Cardiac muscle cell (in vitro differentiated cells and primary cell): ENCODE measurements at regions not wholly inside any gene's neighbourhood (a gene's known extent, or its start where the extent isn't known, plus 50 kb on each side); places are given as distances from the start of the nearest gene placed in this dataset.

Experiments
- DNase-seq, 2 donors: peaks; one replicate each; pipeline versions ENCODE4 v3.0.0 to v3.0.0-alpha.2; 2010 to 2017; ENCODE audit warnings: low read depth in 1 of 2, low spot score in 1 of 2
- H3K27ac ChIP-seq: fragments of 200-600 bp; sonication (generic); 2 replicates; pipeline ENCODE4 v1.5.1; 2016
- H3K27me3 ChIP-seq: fragments of 200-600 bp; sonication (generic); 2 replicates; pipeline ENCODE4 v1.6.0; 2016; ENCODE audit warnings: control low read depth
- H3K36me3 ChIP-seq: fragments of 200-600 bp; sonication (generic); 2 replicates; pipeline ENCODE4 v1.5.1; 2016; ENCODE audit warnings: control low read depth
- H3K4me1 ChIP-seq: fragments of 200-600 bp; sonication (generic); 2 replicates; pipeline ENCODE4 v1.8.1; 2017; ENCODE audit warnings: low read depth, mild to moderate bottlenecking, mixed run types
- H3K4me3 ChIP-seq: fragments of 200-600 bp; sonication (generic); 2 replicates; pipeline ENCODE4 v1.5.1; 2016; ENCODE audit warnings: mild to moderate bottlenecking
- H3K9me3 ChIP-seq: fragments of 200-600 bp; sonication (generic); 2 replicates; pipeline ENCODE4 v1.5.1; 2017; ENCODE audit warnings: low read depth, mild to moderate bottlenecking, control low read depth
- CTCF ChIP-seq: IDR thresholded peaks from 2 replicates; pipeline ENCODE4 v1.5.1; 2012; ENCODE audit warnings: low read depth, mild to moderate bottlenecking, low read length

- Histone ChIP-seq H3K27ac (no peak overlapping the region), H3K4me3 (no peak overlapping the region), H3K36me3 (no peaks in the 10 kb centered on the region), H3K9me3 (no peaks in the 10 kb centered on the region), H3K4me1 (no peaks in the 10 kb centered on the region), H3K27me3 (no peaks in the 10 kb centered on the region)
- TF ChIP-seq CTCF = no peak
- peak in 1 of 2 donors; percentile 40 for DNase-seq
These were observed 107.5 kb upstream of the SDK1 start for GRCh38 chr7:3193379-3194120.

DNA sequence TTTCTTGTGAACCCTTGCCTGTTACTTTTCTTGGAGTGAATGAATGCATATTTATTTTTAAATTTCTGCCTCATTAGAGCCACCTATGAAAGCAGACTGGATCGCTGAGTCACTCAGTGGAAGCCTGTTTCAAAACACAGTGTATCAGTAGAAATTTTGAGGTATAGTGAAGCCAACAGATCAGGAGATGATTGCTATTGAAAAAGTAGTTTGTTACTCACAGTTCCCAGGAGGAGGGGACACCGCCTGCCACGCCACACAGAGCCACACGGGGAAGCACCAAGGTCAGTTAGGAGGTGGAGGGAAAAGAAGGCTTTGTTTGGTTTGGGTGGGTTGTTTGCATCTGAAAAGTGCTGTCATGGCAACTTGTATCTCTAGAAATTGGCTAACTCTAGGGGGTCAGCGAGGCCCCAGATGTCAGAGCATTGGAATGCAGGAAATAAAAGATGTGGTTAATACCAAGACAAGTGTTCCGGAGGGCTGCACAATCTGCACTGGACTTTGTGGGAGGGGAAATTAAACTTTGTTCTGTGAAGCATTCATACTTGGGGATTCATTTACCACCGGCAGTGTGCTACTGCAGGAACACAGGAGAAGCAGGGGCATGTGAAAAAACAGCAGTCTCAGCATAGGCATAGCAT, 106.4 kb upstream of the SDK1 start:
- DNase-seq = peak in 1 of 2 donors; percentile 95
- Histone ChIP-seq H3K9me3 (no peaks in the 10 kb centered on the region), H3K36me3 (no peaks in the 10 kb centered on the region), H3K27me3 (no peaks in the 10 kb centered on the region), H3K4me1 (no peaks in the 10 kb centered on the region), H3K4me3 (no peak overlapping the region), H3K27ac (no peak overlapping the region)
- peak; percentile 36 for TF ChIP-seq CTCF

DNA sequence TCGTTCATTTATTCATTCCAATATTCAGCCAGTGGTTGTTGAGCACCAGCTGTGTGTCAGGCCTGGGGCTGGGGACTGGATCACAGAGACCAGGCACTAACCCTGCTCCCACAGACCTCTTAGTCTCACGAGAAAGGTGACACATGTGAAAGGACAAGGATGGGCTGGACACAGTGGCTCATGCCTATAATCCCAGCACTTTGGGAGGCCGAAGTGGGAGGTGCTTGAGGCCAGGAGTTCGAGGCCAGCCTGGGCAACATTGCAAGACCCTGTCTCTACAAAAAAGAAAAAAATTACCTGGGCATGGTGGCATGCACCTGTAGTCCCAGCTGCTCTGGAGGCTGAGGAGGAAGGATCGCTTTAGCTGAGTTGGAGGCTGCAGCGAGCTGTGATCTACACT, 105.9 kb upstream of the SDK1 start:
- no peaks in the 10 kb centered on the region for H3K27me3 ChIP-seq
- DNase-seq = no peak
- H3K36me3 ChIP-seq = no peaks in the 10 kb centered on the region
- no peak overlapping the region for H3K4me3 ChIP-seq
- no peak for TF ChIP-seq CTCF
- no peaks in the 10 kb centered on the region for H3K9me3 ChIP-seq
- H3K4me1 ChIP-seq = no peaks in the 10 kb centered on the region
- no peak overlapping the region for H3K27ac ChIP-seq

- Histone ChIP-seq H3K4me1 (no peaks in the 10 kb centered on the region), H3K27ac (no peak overlapping the region), H3K27me3 (no peaks in the 10 kb centered on the region), H3K9me3 (no peaks in the 10 kb centered on the region), H3K4me3 (no peak overlapping the region), H3K36me3 (no peaks in the 10 kb centered on the region)
- TF ChIP-seq CTCF = no peak
- DNase-seq = no peak
These were observed 104.2 kb upstream of the SDK1 start for GRCh38 chr7:3196629-3197400.

DNA sequence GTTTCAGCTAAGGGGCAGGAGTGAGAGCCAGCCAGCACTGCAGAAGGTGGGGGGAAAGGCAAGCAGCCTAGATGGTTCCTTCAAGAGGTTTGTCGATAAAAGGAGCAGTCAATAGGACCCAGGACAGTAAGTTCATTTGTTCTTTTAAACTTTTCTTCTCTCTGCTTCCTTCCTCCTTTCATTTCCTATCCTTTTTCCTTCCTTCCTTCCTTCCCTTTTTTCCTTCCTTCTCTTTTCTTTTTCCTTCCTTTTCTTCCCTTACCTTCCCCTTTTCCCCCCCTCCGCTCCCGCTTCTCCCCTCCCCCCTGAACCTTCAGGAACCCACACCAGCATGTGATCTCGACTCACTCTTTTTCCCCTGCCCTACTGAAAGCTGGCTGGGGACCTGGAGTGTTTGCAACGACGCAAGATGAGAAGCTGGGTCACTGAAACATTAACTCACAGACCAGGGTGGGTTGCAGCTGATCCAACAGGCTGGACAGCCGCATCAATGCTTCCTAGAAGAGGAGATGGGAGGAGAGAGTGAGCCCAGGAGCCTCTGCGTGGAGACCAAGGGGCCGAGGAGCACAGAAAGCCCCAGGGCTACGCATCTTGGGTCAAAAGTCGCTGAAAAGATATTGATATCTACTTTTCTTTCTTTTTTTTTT, 103.4 kb upstream of the SDK1 start:
- no peaks in the 10 kb centered on the region for H3K4me1 ChIP-seq

More for the DNA sequence above, 103.4 kb upstream of the SDK1 start:
- DNase-seq = no peak
- H3K27ac ChIP-seq = no peak overlapping the region
- TF ChIP-seq CTCF = no peak
- no peaks in the 10 kb centered on the region for H3K9me3 ChIP-seq
- no peaks in the 10 kb centered on the region for H3K27me3 ChIP-seq
- no peak overlapping the region for H3K4me3 ChIP-seq
- no peaks in the 10 kb centered on the region for H3K36me3 ChIP-seq
